CD4-positive, alpha-beta T cell treated with Interleukin-2 at 100 ng/mL for 4 hours (primary cell): ENCODE measurements at regions not wholly inside any gene's neighbourhood (a gene's known extent, or its start where the extent isn't known, plus 50 kb on each side); places are given as distances from the start of the nearest gene placed in this dataset.

Experiments used
- DNase-seq: peaks from one replicate; pipeline ENCODE4 v3.0.0-alpha.2; 2020; ENCODE audit warnings: low spot score

DNA sequence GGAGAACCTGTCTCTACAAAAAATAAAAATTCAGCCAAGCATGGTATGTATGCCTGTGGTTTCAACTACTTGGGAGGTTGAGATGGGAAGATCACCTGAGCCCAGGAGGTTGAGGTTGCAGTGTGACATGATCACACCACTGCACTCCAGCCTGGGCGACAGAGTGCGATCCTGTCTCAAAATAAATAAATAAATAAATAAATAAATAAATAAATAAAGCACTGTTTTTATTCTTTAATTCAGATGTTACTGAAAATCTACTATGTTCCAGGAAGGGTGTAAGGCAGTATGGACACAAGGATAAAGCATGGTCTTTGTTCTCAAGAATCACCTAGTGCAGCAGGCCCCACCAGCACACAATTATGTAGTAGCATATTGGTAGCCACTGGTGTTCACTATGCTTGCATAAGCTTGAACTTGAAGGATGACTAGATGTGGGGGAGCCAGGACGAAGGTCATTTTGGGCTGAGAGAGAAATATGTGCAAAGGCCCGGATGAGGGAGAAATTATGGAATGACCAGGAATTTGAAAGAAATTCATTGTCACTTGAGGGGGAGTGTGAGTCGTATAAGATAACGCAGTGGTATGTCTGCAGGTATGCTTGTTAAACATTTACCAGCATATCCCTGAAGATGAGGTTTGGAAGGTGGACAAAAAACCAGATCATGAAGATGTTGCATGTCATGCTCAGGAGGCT is 70.2 kb upstream of the CD180 start:
- DNase-seq, result no peak

DNA sequence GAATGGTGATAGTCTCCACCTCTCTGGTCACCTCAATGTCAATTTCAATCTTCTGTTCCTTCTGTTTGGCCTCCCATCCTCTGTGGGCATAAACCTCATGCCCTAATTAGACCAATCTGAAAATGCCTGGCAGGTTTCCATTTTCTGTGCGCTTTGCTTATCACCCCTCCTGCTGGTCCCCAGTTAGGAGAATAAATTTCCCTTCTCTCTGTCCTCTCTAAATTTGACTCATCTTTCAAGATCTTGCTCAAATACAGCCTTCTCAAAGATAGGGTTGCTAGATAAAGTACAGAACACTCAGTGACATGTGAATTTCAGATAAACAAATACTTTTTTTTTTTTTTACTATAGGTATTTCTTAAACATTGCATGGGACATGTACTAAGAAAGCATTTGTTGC is 69.4 kb upstream of the CD180 start:
- DNase-seq, result no peak

DNA sequence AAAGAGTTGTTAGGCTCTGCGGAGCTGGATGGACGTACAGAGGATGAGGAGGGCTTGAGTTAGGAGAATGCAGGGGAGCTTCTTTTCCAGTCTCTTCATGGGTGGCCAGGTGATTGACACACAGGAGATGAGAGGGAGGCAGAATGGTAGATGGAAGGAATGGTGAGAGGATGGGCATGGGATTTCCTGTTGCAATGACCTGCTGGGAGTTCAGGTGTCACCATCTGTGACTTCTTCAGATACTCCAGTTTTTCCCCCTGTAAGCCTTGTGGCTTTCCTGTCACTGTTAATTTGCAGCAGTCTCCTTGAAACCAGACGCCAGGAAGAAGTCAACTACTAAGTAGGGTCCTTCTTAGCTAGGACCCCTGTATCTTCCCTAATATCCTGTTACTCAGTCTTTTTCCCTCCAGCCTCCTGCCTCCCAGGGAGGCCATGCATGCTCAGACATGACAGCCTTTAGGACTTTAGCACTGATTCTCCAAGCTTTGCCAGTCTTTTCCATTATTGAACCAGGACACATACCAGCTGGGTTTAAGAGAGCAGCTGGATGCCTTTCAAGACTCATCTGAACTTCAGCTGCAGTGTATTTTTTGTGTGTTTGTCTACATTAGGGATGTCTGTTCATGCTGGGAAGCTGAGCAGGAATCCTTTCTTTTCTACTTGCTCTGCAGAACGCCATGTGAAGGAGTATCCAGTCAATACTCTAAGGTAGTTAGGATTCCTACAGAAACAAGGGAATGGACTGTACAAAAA is 67.2 kb upstream of the CD180 start:
- DNase-seq, result no peak

DNA sequence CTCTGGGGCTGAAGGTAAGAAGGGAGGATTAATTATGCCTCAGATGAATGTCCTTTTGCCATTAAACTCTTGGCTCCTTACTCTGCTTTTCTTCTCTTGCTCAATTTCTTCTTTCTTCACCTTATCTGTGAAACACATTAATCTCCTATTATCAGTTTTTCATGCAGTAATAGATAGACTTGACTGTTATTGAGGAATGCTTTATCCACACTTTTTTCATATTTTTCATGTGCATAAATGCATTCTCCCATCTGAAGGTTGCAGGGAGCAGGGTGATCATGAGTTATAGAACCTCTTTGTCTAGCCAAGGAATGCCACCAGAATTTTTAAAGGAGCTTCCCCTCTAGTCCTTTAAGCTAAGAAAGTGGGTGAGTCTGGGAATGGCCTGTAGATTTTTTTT is 66.4 kb upstream of the CD180 start:
- DNase-seq, result no peak

DNA sequence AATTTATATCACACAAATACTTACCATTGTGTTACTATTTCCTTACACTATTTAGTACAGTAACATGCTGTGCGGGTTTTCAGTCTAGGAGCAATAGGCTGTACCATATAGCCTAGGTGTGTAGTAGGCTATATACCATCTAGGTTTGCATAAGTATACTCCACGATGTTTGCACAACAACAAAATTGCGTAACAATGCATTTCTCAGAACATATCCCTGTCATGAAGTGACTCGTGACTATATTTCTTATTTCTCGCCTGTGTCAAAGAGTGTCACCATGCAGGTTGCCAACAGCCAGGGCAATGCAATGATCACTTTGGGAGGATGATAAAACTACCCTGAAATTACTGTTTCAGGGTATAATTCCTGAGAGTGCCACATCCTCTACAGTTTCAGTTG is 65.6 kb upstream of the CD180 start:
- DNase-seq, result no peak

DNA sequence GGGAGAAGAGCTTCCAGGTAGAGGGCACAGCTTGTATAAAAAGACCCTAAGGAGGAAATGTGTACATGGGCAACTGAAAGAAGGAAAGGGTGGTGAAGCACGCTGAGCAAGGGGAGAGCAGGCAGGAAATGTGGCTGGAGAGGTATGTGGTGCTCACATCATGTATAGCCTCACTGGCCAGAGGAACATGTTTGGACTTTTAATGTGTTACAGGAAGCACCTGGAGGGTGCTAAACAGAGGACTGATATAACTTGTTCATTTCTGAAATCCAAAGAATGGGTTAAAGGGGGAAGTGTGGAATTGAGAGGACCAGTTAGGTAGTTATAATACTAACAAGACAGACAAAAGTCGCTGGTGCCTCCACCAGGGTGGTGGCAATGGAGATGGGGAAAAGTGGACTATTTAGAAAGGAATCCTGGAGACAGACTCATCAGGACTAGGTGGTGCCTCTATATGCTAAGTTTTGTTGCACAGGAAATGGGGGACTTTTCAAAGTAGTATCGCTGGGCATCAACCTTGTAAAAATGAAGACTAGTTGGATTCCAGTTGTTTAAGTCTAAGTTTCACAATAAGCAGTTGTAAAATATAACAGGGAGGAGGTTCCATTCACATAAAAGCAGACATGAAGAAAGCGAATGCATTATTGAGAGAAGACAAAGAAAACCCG is 63.1 kb upstream of the CD180 start:
- DNase-seq, result no peak

DNA sequence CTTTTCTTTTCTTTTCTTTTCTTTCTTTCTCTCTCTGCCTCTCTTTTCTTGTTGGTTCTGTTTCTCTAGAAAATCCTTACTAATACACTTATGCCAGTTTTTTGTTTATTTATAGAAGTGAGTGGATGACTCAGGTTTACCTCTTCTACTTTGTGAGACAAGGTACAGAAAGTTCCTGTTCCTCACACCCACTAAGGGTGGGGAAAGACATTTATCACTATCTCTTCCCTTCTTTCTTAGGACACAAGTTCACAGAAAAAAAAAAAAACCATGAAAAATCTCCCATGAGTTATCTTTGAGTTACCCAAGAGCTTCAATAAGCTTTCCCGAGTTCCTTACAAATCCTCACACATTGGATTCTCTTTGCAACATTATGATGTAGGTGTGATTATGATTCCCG is 60.9 kb upstream of the CD180 start:
- DNase-seq, result no peak

DNA sequence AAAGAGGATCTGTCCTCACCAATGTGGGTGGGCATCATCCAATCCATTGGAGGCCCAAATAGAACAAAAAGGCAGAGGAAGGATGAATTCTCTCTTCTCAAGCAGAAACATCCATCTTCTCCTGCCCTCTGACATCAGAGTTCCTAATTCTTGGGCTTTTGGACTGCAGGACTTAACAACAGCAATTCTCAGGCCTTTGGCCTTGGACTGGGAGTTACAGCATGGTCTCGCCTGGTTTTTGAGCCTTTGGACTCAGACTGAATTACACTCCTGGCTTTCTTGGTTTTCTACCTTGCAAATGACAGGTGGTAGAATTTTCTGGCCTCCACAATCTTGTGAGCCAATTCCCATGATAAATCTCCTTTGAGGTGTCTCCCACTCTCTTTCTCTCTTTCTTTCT is 60.5 kb upstream of the CD180 start:
- DNase-seq, result no peak

DNA sequence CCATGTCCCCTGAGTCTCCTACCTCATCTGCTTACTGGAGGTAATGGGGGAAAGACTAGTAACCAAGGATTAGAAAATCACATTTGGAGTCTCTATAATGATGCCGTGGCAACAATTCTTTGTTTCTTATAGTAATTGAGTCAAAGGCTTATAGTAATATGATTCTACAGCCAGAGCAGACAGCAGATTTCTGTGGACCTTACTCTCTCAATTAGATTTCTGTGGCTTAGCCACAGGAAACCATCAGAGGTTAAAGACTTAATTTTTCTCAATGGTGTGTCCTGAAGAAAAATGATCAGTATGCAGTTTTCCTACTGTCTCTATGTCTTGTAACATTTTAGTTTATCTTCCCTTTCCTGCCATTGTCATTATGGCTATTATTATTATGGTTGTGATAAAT is 59.3 kb upstream of the CD180 start:
- no peak for DNase-seq

DNA sequence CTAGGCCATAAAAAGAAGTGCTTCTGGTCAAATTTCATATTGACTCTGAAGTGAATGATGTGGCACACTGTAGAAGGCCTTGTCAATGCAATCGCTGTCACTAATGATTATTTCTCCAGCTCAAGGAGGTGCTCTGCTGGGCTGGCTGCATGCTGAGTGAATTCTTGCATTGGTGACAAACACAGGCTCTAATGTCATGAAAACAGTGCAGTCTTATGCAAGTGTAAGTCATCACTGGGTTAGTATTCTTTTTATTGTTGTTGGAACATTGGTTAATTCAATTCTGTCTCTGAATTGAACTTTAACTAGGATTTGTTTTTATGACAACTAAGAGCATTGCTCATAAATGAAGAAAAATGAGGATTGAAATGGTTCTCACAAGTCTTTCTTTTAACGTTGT is 57.3 kb upstream of the CD180 start:
- DNase-seq, result no peak

DNA sequence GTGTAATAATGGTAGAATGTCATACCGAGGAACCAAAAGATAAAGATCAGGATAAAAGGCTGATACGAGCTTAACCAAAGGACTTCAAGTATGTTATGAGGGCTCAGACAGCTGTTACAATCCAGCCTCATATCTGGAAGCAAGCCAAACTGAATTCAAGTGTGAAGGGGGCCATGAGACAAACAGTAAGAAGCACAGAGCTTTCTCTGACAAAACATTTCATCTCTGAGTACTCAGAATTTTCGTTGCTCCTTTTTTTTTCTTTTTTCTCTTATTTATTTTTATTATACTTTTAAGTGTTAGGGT is 52.9 kb upstream of the CD180 start:
- no peak for DNase-seq

DNA sequence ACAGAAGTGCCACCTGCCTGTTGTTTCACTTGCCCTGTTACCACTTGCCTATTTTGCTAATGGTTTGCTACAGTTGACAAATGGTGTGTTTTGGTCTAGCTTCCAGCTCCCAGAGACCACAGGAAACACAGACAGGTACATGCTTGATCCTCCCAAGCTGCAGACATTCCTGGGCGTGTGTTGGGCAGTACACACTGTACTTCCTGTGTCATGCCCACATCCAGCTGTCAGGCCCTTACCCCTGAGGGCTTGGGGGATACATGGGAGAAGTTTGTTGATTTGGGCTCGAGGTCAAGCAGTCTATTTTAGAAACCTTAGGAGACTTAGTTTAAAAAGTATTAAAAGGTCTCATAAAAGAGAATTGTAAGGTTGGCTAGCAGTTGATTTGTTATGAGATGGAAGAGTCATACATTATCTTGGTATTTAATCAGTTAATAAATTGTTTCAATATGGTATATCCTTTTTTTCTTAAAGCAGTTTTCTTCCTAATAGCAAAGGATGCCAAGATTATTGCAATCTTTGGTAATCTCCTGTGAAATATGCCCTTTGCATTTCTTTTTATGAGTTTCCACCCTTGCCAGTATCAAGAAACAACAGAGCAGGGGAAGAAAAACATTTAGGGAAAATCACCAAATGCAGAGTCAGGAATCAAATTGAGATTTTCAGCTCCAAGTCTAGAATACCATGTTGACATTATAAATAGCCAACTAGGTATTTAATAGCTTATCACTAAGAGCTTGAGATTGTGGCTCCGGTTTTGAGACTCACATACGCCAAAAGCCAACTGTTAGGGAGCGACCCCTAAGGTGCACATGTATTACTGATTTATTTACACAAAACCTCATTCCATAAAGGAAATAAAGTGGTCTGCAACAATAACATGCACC is 52.3 kb upstream of the CD180 start:
- no peak for DNase-seq

DNA sequence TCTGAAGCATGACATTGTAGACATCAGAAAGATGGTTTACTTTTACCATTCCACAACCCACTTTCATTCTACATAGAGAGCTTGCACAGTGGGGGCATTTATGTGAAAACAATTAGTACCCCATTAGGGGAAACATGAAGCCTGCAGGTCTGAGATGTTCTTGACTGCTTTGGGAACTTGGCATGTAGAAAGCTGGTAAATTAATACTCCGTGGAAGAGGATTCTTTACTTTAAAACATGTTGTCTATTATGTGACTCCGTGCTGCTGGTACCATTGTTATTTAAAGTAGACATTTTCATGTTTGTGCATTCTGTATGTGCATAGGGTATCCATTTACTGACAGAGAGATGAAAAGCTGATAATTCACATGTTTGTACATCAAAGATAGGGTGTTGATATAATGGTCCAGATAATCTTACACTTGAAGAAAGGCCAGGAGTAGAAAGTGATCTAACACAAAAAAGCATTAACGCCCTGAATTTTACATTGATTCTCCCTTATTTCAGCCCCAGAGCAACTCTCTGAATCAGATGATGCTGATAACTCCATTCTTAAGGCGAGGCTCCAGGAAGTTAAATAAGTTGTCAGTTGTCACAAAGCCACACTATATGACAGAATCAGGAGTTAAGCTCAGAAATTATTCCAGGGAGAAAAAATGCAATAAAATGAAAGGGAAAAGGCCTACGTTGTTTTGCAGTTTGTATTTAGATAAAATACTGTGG is 50.1 kb upstream of the CD180 start:
- no peak for DNase-seq
